HG02623 (cell line): ENCODE measurements at regions not wholly inside any gene's neighbourhood (a gene's known extent, or its start where the extent isn't known, plus 50 kb on each side); places are given as distances from the start of the nearest gene placed in this dataset.
"Not testable (repeated sequence)": the region's sequence is repeated elsewhere in the genome, so short reads cannot be mapped to it uniquely, and the experiment has no call there.

Experiments used
- ATAC-seq: cut with Tn5 transposase; IDR thresholded peaks from one replicate; pipeline ENCODE4 v1.9.1; 2021; ENCODE audit warnings: moderate library complexity; ENCODE audit not compliant: unreplicated experiment

DNA sequence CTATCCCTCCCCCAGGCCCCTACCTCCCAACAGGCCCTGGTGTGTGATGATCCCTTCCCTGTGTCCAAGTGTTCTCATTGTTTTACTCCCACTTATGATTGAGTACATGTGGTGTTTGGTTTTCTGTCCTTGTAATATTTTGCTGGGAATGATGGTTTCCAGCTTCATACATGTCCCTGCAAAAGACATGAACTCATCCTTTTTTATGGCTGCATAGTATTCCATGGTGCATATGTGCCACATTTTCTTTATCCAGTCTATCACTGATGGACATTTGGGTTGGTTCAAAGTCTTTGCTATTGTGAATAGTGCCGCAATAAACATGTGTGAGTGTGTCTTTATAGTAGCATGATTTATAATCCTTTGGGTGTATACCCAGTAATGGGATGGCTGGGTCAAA, 151.7 kb downstream of the VSIG4 start:
- ATAC-seq: not testable (repeated sequence)

GRCh38 chrX:65883556-65883955, 156.3 kb downstream of the VSIG4 start:
- ATAC-seq: no peak

- ATAC-seq: no peak
Observed at GRCh38 chrX:65879977-65880799, 159.7 kb downstream of the VSIG4 start.

GRCh38 chrX:65878456-65878855, 161.4 kb downstream of the VSIG4 start:
- ATAC-seq: no peak

- no peak for ATAC-seq
Observed at GRCh38 chrX:65877953-65878352, 161.9 kb downstream of the VSIG4 start.

- ATAC-seq: not testable (repeated sequence)
Observed at GRCh38 chrX:65875614-65876013, 164.3 kb downstream of the VSIG4 start.

- ATAC-seq: no peak
Observed at GRCh38 chrX:65874765-65875164, 165.1 kb downstream of the VSIG4 start.

DNA sequence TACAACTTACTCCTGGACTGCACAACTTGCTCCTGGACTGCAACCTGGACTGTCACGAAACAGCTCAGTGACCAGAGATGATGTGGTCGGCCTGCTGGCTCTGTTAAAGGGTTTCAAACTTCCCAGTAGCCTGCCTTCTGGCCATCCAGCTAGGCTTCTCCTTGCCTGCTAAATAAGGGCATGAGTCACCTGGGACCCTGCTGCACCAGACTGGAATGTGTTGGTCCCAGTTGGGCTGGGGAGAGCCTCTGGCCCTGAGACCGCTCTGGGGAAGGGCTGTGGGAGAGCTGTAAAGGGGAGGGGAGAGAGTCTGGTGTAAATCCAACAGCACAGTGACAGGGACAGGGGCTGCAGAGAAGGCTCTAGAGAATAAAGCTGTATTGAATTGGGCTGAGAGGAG, 165.8 kb downstream of the VSIG4 start:
- no peak for ATAC-seq

- ATAC-seq: no peak
Observed at GRCh38 chrX:65873385-65873784, 166.5 kb downstream of the VSIG4 start.

GRCh38 chrX:65871671-65872311, 168.1 kb downstream of the VSIG4 start:
- ATAC-seq: no peak

GRCh38 chrX:65870544-65870943, 169.3 kb downstream of the VSIG4 start:
- ATAC-seq: not testable (repeated sequence)

GRCh38 chrX:65866773-65867172, 173.1 kb downstream of the VSIG4 start:
- ATAC-seq: no peak

DNA sequence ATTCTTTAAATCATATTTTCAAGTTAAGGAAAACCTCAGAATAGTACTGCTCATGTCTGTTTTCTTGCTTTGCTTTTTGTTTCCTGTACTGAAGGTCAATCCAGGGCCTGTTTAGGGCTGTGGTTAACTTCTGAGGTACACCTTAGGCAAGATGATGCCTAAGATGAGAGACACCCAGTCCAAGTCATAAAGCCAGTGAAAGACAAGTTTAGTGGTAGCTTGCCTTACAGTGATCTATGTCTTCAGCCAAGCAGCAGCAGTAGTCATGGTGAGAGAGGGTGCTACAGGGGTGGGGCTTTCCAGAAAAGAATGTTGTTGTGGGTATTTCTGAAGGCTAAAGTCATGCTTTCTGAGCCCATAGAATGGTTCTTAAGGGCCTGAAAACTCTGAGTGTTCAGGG, 173.7 kb downstream of the VSIG4 start:
- no peak for ATAC-seq

GRCh38 chrX:65862638-65863037, 177.2 kb downstream of the VSIG4 start:
- no peak for ATAC-seq

DNA sequence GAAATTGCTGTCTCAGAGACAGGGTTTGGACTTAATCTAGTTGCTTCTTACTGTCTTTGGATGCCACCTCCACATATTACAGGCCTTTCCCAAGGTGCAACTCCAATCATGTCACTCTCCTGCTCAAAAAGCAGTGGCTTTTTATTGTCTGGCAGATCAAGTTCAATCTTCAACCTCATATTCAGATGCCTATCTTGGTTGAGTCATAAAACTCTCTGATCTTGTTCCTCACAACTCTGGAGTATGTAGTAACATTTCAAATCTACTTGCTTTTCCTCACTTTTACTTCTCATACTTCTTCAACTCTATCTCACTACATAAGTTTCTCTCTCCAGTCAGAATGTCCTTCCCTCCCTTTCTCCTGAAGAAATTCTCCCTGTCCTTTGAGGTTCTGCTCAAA, 180.6 kb downstream of the VSIG4 start:
- no peak for ATAC-seq

DNA sequence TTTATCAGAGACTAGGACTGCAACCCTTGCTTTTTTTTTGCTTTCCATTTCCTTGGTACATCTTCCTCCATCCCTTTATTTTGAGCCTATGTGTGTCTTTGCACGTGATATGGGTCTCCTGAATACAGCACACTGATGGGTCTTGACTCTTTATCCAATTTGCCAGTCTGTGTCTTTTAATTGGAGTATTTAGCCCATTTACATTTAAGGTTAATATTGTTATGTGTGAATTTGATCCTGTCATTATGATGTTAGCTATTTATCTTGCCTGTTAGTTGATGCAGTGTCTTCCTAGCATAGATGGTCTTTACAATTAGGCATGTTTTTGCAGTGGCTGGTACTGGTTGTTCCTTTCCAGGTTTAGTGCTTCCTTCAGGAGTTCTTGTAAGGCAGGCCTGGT, 185.4 kb downstream of the VSIG4 start:
- ATAC-seq: not testable (repeated sequence)

- ATAC-seq: not testable (repeated sequence)
Observed at GRCh38 chrX:65851306-65851705, 183.9 kb downstream of the MSN start.

GRCh38 chrX:65850821-65851220, 183.4 kb downstream of the MSN start:
- ATAC-seq: not testable (repeated sequence)

GRCh38 chrX:65846974-65847373, 179.5 kb downstream of the MSN start:
- no peak for ATAC-seq

DNA sequence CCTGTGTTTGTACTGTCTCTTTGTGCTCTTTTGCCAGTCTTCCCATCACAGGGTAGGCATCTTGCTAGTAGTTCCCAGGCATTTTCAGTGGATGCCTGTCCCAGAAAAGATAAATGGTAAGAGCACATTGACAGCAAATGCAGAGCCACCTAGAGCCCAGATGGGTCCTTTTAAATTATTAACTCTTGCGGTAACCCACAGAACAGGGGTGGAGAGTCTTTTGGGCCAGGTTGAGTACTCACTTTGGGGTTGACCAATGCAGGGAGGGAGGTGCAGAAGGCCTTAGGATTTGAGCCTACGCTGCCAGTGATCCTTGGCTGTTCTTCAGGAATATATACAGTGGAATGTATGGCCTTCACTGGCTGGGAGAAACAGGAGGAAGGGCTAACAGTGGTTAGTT, 173.8 kb downstream of the MSN start:
- ATAC-seq: no peak

DNA sequence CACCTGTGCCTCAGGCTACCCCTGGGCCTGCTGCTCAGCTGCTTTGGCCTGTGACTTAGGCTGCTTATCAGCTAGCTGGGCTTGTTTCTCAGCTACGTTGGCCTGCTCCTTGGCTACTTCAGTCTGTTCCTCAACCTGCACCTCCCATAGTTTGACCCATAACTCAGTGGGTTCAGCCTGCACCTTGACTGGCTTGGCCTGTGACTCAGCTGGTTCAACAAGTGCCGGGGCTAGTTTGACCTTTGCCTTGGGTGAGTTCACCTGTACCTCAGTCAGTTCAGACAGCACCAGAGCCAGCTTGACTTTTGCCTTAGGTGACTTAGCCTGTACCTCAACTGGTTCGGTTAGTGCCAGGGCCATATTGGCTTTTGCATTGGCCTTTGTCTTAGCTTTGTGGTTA, 171.2 kb downstream of the MSN start:
- no peak for ATAC-seq

DNA sequence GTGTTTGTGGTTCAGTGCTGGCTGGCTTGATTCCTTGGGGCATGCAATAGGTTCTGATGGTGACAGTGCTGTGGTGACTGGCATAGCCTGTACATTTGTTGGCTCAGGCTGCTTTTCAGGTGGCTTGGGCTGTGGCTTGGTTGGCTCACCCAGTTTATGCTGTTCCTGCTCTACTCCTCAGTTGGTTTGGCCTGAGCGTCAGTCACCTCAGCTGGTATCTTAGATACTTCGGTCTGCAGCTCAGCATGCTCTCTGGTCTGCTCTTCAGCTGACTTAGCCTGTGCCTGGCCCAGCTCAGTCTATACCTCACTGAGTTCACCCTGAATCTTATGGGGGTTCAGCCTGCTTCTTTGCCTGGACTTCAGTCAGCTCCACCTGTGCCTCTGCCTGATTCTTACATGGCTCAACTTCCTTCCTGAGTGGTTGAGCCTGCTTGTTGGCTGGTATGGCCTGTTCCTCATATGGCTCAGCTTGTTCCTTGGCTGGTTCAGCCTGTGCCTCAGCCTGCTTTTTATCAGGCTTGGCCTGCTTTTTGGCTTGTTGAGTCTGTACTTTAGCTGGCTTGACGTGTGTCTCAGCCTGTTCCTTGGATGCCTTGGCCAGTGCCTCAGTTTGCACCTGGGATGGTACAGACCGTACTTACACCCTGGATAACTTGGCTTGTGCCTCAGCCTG, 170.6 kb downstream of the MSN start:
- ATAC-seq: no peak
